Naive thymus-derived CD8-positive, alpha-beta T cell (primary cell): ENCODE measurements at regions not wholly inside any gene's neighbourhood (a gene's known extent, or its start where the extent isn't known, plus 50 kb on each side); places are given as distances from the start of the nearest gene placed in this dataset.

Experiments
- ATAC-seq, 2 donors: fragments of 150-1000 bp; cut with Tn5 transposase in 1 of 2; sonication (Bioruptor Pico), chemical (Tn5 transposase) in 1 of 2; 1 replicate in 1 of 2; 2 replicates in 1 of 2; pipeline ENCODE4 v1.10.0; 2021; ENCODE audit warnings: mild to moderate bottlenecking in 2 of 2, moderate library complexity in 2 of 2
- POLR2A ChIA-PET: fragments of 350-600 bp; sonication (Branson Sonifier 250); formaldehyde crosslinking; loops from one replicate; lab custom pipeline; 2021; ENCODE audit warnings: antibody characterized with exemption; lab: Charles Lee
- DNase-seq, 10 donors: peaks; one replicate each; pipeline versions ENCODE4 v3.0.0 to v3.0.0-alpha.2; 2020 to 2022
- H3K27ac Mint-ChIP-seq, 10 donors: one replicate each; pipeline ENCODE4 v1.8.0; 2020 to 2022; ENCODE audit warnings: mild to moderate bottlenecking in 10 of 10, mixed read lengths in 10 of 10, moderate library complexity in 4 of 10, inconsistent platforms in 1 of 10
- H3K27me3 Mint-ChIP-seq, 5 donors: one replicate each; pipeline ENCODE4 v1.8.0; 2021 to 2022; ENCODE audit warnings: mixed read lengths in 5 of 5
- H3K36me3 Mint-ChIP-seq, 3 donors: one replicate each; pipeline ENCODE4 v1.8.0; 2020 to 2022; ENCODE audit warnings: mixed read lengths in 3 of 3, mild to moderate bottlenecking in 2 of 3, inconsistent platforms in 1 of 3
- H3K4me1 Mint-ChIP-seq, 4 donors: one replicate each; pipeline ENCODE4 v1.8.0; 2021 to 2022; ENCODE audit warnings: mixed read lengths in 4 of 4
- H3K4me3 Mint-ChIP-seq, 10 donors: one replicate each; pipeline ENCODE4 v1.8.0; 2020 to 2022; ENCODE audit warnings: mild to moderate bottlenecking in 10 of 10, mixed read lengths in 10 of 10, moderate library complexity in 6 of 10, inconsistent platforms in 1 of 10
- H3K9me3 Mint-ChIP-seq, 9 donors: one replicate each; pipeline ENCODE4 v1.8.0; 2020 to 2022; ENCODE audit warnings: mixed read lengths in 9 of 9, mild to moderate bottlenecking in 3 of 9, inconsistent platforms in 1 of 9, moderate library complexity in 1 of 9

GRCh38 chr6:141252828-141253608 lies 879.7 kb upstream of the GJE1 start:
- H3K4me3 Mint-ChIP-seq, result no peak overlapping the region
- DNase-seq, result no peak
- no peak overlapping the region for H3K27ac Mint-ChIP-seq

GRCh38 chr6:141251286-141251685 lies 881.4 kb upstream of the GJE1 start:
- H3K9me3 Mint-ChIP-seq, result no peaks in the 10 kb centered on the region
- no peak for ATAC-seq

More at GRCh38 chr6:141252828-141253608, 879.7 kb upstream of the GJE1 start:
- Mint-ChIP-seq H3K4me1 (peaks cover 0 to 3% (median 0%) of the 10 kb centered on the region in 4 donors), H3K9me3 (no peaks in the 10 kb centered on the region), H3K27me3 (no peaks in the 10 kb centered on the region), H3K36me3 (no peaks in the 10 kb centered on the region)
- POLR2A ChIA-PET, result no interaction called here
- ATAC-seq, result no peak

GRCh38 chr6:141248021-141248799 lies 884.5 kb upstream of the GJE1 start:
- POLR2A ChIA-PET, result no interaction called here
- no peak overlapping the region for H3K27ac Mint-ChIP-seq
- DNase-seq, result no peak
- no peaks in the 10 kb centered on the region for H3K9me3 Mint-ChIP-seq
- H3K4me3 Mint-ChIP-seq, result no peak overlapping the region
- no peaks in the 10 kb centered on the region for H3K27me3 Mint-ChIP-seq
- H3K36me3 Mint-ChIP-seq, result no peaks in the 10 kb centered on the region
- H3K4me1 Mint-ChIP-seq, result peaks cover 0 to under 1% (median 0%) of the 10 kb centered on the region in 4 donors
- ATAC-seq, result no peak

More at GRCh38 chr6:141251286-141251685, 881.4 kb upstream of the GJE1 start:
- H3K4me1 Mint-ChIP-seq, result peaks cover 0 to 3% (median 0%) of the 10 kb centered on the region in 4 donors
- DNase-seq, result no peak
- no peak overlapping the region for H3K27ac Mint-ChIP-seq
- H3K36me3 Mint-ChIP-seq, result no peaks in the 10 kb centered on the region
- POLR2A ChIA-PET, result no interaction called here
- H3K27me3 Mint-ChIP-seq, result no peaks in the 10 kb centered on the region
- no peak overlapping the region for H3K4me3 Mint-ChIP-seq

GRCh38 chr6:141244366-141244765 lies 888.4 kb upstream of the GJE1 start:
- no peak overlapping the region for H3K27ac Mint-ChIP-seq
- POLR2A ChIA-PET, result interaction anchor here (0.7 kb wide), 1 partner anchor 1580 kb away, joined by 4 read pairs; no protein-coding TSS in a partner anchor
- H3K27me3 Mint-ChIP-seq, result peaks cover 0 to 4% (median 0%) of the 10 kb centered on the region in 5 donors
- DNase-seq, result no peak
- no peak overlapping the region for H3K4me3 Mint-ChIP-seq
- no peaks in the 10 kb centered on the region for H3K9me3 Mint-ChIP-seq
- ATAC-seq, result no peak
- H3K4me1 Mint-ChIP-seq, result no peaks in the 10 kb centered on the region
- H3K36me3 Mint-ChIP-seq, result no peaks in the 10 kb centered on the region

GRCh38 chr6:141242957-141243356 lies 889.8 kb upstream of the GJE1 start:
- H3K36me3 Mint-ChIP-seq, result no peaks in the 10 kb centered on the region
- H3K27me3 Mint-ChIP-seq, result peaks cover 0 to 4% (median 0%) of the 10 kb centered on the region in 5 donors
- POLR2A ChIA-PET, result no interaction called here
- no peak overlapping the region for H3K27ac Mint-ChIP-seq
- H3K9me3 Mint-ChIP-seq, result no peaks in the 10 kb centered on the region
- no peak for ATAC-seq
- no peaks in the 10 kb centered on the region for H3K4me1 Mint-ChIP-seq
- no peak for DNase-seq
- no peak overlapping the region for H3K4me3 Mint-ChIP-seq

- POLR2A ChIA-PET, result no interaction called here
- DNase-seq, result no peak
- no peak for ATAC-seq
- no peaks in the 10 kb centered on the region for H3K4me1 Mint-ChIP-seq
- H3K36me3 Mint-ChIP-seq, result no peaks in the 10 kb centered on the region
- H3K9me3 Mint-ChIP-seq, result peaks cover 0 to 17% (median 2%) of the 10 kb centered on the region in 9 donors
- H3K27ac Mint-ChIP-seq, result no peak overlapping the region
- H3K4me3 Mint-ChIP-seq, result no peak overlapping the region
- peaks cover 0 to under 1% (median 0%) of the 10 kb centered on the region in 5 donors for H3K27me3 Mint-ChIP-seq
These were observed 903.4 kb upstream of the GJE1 start for GRCh38 chr6:141229296-141229695.

DNA sequence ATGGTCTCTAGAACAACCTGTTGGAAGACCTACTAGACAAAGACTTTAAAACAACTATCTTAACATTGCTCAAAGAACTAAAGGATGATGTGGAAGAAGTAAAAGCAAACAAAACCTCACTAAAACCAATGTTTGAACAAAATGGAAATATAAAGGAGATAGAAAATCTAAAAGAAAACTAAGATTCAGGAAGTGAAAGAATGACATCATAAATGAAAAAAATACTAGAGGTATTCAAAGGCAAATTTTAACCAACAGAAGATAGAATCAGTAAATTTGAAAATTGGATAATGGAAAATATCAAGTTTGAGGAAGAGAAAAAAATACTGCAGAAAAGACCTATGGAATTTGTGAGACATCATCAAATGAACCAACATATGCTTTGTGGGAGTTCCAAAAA lies 914.1 kb upstream of the GJE1 start:
- Mint-ChIP-seq H3K9me3 (peaks cover 0 to 28% (median 3%) of the 10 kb centered on the region in 9 donors), H3K27ac (no peak overlapping the region), H3K27me3 (peaks cover 0 to 6% (median 0%) of the 10 kb centered on the region in 5 donors), H3K4me1 (no peaks in the 10 kb centered on the region), H3K36me3 (peaks cover 0 to 9% (median 0%) of the 10 kb centered on the region in 3 donors), H3K4me3 (no peak overlapping the region)
- no peak for ATAC-seq
- POLR2A ChIA-PET, result no interaction called here
- no peak for DNase-seq

DNA sequence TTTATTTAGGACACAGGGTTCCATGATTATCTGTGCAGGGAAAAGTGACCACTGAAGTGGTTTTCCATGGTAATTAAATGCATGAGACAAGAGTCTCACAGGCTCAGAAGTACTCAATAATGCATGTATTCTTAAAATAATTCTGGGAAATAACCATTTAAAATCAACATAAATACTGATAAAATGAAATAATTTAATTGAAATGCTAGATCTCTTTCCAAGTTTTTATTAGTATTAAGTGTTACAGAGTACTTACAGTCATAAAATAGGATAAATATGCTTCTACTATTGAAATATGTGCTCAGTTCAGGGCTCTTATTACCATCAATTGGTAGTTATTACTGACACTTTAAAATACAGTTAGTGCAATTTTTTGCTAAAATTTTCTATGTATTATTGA lies 916.0 kb upstream of the GJE1 start:
- Mint-ChIP-seq H3K9me3 (peaks cover 0 to 28% (median 3%) of the 10 kb centered on the region in 9 donors), H3K27me3 (peaks cover 0 to 9% (median 1%) of the 10 kb centered on the region in 5 donors), H3K27ac (no peak overlapping the region), H3K4me3 (no peak overlapping the region), H3K36me3 (peaks cover 0 to 9% (median 0%) of the 10 kb centered on the region in 3 donors), H3K4me1 (no peaks in the 10 kb centered on the region)
- ATAC-seq (no peak), DNase-seq (no peak)
- POLR2A ChIA-PET, result no interaction called here

GRCh38 chr6:141212296-141212695 lies 920.4 kb upstream of the GJE1 start:
- POLR2A ChIA-PET, result no interaction called here
- Mint-ChIP-seq H3K9me3 (peaks cover 0 to 3% (median 0%) of the 10 kb centered on the region in 9 donors), H3K27ac (no peak overlapping the region), H3K4me3 (no peak overlapping the region), H3K36me3 (no peaks in the 10 kb centered on the region), H3K4me1 (no peaks in the 10 kb centered on the region), H3K27me3 (peaks cover 0 to 9% (median 3%) of the 10 kb centered on the region in 5 donors)
- peak in 1 of 10 donors; percentile 56 for DNase-seq
- no peak for ATAC-seq

GRCh38 chr6:141211845-141212244 lies 920.9 kb upstream of the GJE1 start:
- no peak for ATAC-seq
- H3K4me1 Mint-ChIP-seq, result no peaks in the 10 kb centered on the region
- H3K9me3 Mint-ChIP-seq, result no peaks in the 10 kb centered on the region
- no peak for DNase-seq
- no peaks in the 10 kb centered on the region for H3K36me3 Mint-ChIP-seq
- H3K27me3 Mint-ChIP-seq, result peaks cover 0 to 9% (median 3%) of the 10 kb centered on the region in 5 donors
- POLR2A ChIA-PET, result no interaction called here
- H3K4me3 Mint-ChIP-seq, result no peak overlapping the region
- H3K27ac Mint-ChIP-seq, result no peak overlapping the region

GRCh38 chr6:141210901-141211300 lies 921.8 kb upstream of the GJE1 start:
- peaks cover 0 to 7% (median 3%) of the 10 kb centered on the region in 5 donors for H3K27me3 Mint-ChIP-seq
- DNase-seq (no peak), ATAC-seq (no peak)
- H3K4me3 Mint-ChIP-seq, result no peak overlapping the region
- no peaks in the 10 kb centered on the region for H3K4me1 Mint-ChIP-seq
- H3K9me3 Mint-ChIP-seq, result no peaks in the 10 kb centered on the region
- no peak overlapping the region for H3K27ac Mint-ChIP-seq
- POLR2A ChIA-PET, result no interaction called here
- H3K36me3 Mint-ChIP-seq, result no peaks in the 10 kb centered on the region

DNA sequence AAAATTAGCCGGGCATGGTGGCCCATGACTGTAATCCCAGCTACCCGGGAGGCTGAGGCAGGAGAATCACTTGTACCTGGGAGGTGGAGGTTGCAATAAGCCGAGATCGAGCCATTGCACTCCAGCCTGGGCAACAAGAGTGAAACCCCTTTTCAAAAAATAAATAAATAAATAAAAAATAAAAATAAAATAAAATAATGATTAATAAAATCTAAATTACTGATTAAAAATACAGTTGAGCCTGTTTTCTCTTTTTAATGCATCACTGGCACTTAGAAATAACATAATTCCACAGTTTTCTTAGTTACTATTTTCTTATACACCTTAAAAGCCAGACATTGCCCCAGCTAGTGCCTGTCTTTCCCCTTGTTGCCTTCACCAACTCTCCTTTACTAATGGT lies 922.8 kb upstream of the GJE1 start:
- Mint-ChIP-seq H3K4me1 (no peaks in the 10 kb centered on the region), H3K4me3 (no peak overlapping the region), H3K9me3 (peaks cover 0 to 3% (median 0%) of the 10 kb centered on the region in 9 donors), H3K27me3 (peaks cover 0 to 7% (median 3%) of the 10 kb centered on the region in 5 donors), H3K27ac (no peak overlapping the region), H3K36me3 (no peaks in the 10 kb centered on the region)
- POLR2A ChIA-PET, result no interaction called here
- ATAC-seq (no peak), DNase-seq (no peak)

- DNase-seq (no peak), ATAC-seq (no peak)
- Mint-ChIP-seq H3K36me3 (no peaks in the 10 kb centered on the region), H3K27ac (no peak overlapping the region), H3K9me3 (peaks cover 0 to 3% (median 0%) of the 10 kb centered on the region in 9 donors), H3K4me1 (no peaks in the 10 kb centered on the region), H3K4me3 (no peak overlapping the region), H3K27me3 (peaks cover 0 to 6% (median under 1%) of the 10 kb centered on the region in 5 donors)
- POLR2A ChIA-PET, result no interaction called here
These were observed 924.6 kb upstream of the GJE1 start for GRCh38 chr6:141208101-141208500.
